K562 (cell line): ENCODE measurements at regions not wholly inside any gene's neighbourhood (a gene's known extent, or its start where the extent isn't known, plus 50 kb on each side); places are given as distances from the start of the nearest gene placed in this dataset.

Source experiments
- ATAC-seq: fragments of 200-7000 bp; cut with Tn5 transposase; 3 replicates; pipeline ENCODE4 v1.9.1; 2020; ENCODE audit warnings: moderate library complexity
- BruUV-seq: library from RNA; stranded (reverse); fragments of 400-500 nt; replicated peaks from 2 replicates; lab custom pipeline; 2021; lab: Mats Ljungman, UMichigan
- CTCF ChIA-PET: fragments of 300-600 bp; formaldehyde crosslinking; extraction: SDS; loops from one replicate; lab custom pipeline; 2021; ENCODE audit warnings: low intra/inter-chr PET ratio; lab: Yijun Ruan, JAX
- POLR2A ChIA-PET: fragments of 300-600, 350-650 bp; sonication (Branson Sonifier 250); formaldehyde crosslinking; extraction: SDS; loops from one replicate; lab custom pipeline; 2021; ENCODE audit warnings: antibody characterized with exemption, inconsistent platforms; lab: Yijun Ruan, JAX
- DNase-seq, 4 experiments: peaks; one replicate each; pipeline versions ENCODE4 v3.0.0 to v3.0.0-alpha.2; 2011 to 2018; ENCODE audit warnings: low spot score in 3 of 4, mixed read lengths in 3 of 4; ENCODE audit errors: extremely low read depth in 1 of 4
- FAIRE-seq: peaks from 2 replicates; lab custom pipeline; 2011; peaks lifted over from hg19 to GRCh38; lab: Jason Lieb, UNC
- H2AFZ ChIP-seq: 2 replicates; pipeline ENCODE4 v1.6.0; 2011; ENCODE audit warnings: low read depth, low read length, control low read depth, inconsistent platforms
- H3K27ac ChIP-seq: fragments of 200-600 bp; 3 replicates; pipeline ENCODE4 v1.8.0; 2011; ENCODE audit warnings: low read depth, mild to moderate bottlenecking, control low read depth, inconsistent platforms, low read length, moderate library complexity, mixed read lengths; ENCODE audit errors: extremely low read depth
- H3K27me3 ChIP-seq, 2 experiments: fragments of 300-600 bp in 1 of 2; 2 replicates in 1 of 2; 3 replicates in 1 of 2; pipeline versions ENCODE4 v1.6.0 to v1.8.0; 2011; ENCODE audit warnings: inconsistent platforms in 2 of 2, low read length in 2 of 2, mild to moderate bottlenecking in 1 of 2, mixed read lengths in 1 of 2, moderate library complexity in 1 of 2; ENCODE audit not compliant: control insufficient read depth in 2 of 2, insufficient read depth in 2 of 2
- H3K36me3 ChIP-seq: fragments of 300-600 bp; 3 replicates; pipeline ENCODE4 v1.8.0; 2011; ENCODE audit warnings: mild to moderate bottlenecking, low read length, inconsistent platforms; ENCODE audit not compliant: control insufficient read depth, insufficient read depth
- H3K4me1 ChIP-seq, 2 experiments: fragments of 200-600 bp in 1 of 2; replicated peaks in 1 of 2; 2 replicates in 1 of 2; 3 replicates in 1 of 2; pipeline versions ENCODE4 v1.5.1 to v1.8.0; 2011; ENCODE audit warnings: inconsistent platforms in 2 of 2, low read length in 2 of 2, mild to moderate bottlenecking in 1 of 2, mixed read lengths in 1 of 2, moderate library complexity in 1 of 2; ENCODE audit not compliant: control insufficient read depth in 2 of 2, insufficient read depth in 2 of 2
- H3K4me2 ChIP-seq: 2 replicates; pipeline ENCODE4 v1.6.1; 2011; ENCODE audit warnings: low read length, control low read depth, inconsistent platforms, mixed read lengths; ENCODE audit not compliant: insufficient read depth
- H3K4me3 ChIP-seq: fragments of 200-600 bp; sonication (generic), shearing (Covaris generic); 2 replicates; pipeline ENCODE4 v1.5.1; 2016; ENCODE audit warnings: control low read depth, inconsistent platforms
- H3K79me2 ChIP-seq: fragments of 200-600 bp; 3 replicates; pipeline ENCODE4 v1.8.0; 2011; ENCODE audit warnings: low read length, inconsistent platforms; ENCODE audit not compliant: control insufficient read depth, insufficient read depth
- H3K9ac ChIP-seq, 2 experiments: 2 replicates each; pipeline versions ENCODE4 v1.6.0 to v1.6.1; 2011; ENCODE audit warnings: low read depth in 2 of 2, low read length in 2 of 2, control low read depth in 1 of 2, inconsistent platforms in 1 of 2, mild to moderate bottlenecking in 1 of 2, mixed read lengths in 1 of 2; ENCODE audit not compliant: insufficient read depth in 1 of 2
- H3K9me1 ChIP-seq: one replicate; pipeline ENCODE4 v1.6.0; 2011; ENCODE audit warnings: inconsistent platforms, mild to moderate bottlenecking, low read length, moderate library complexity; ENCODE audit not compliant: control insufficient read depth, insufficient read depth
- H3K9me3 ChIP-seq: replicated peaks from 2 replicates; pipeline ENCODE4 v1.5.1; 2011; ENCODE audit warnings: low read depth, low read length, inconsistent platforms; ENCODE audit not compliant: control insufficient read depth, insufficient read depth
- H4K20me1 ChIP-seq: replicated peaks from 2 replicates; pipeline ENCODE4 v1.6.1; 2011; ENCODE audit warnings: low read length, inconsistent platforms, mixed read lengths; ENCODE audit not compliant: control insufficient read depth, insufficient read depth
- BCOR ChIP-seq: fragments of 450-650 bp; IDR thresholded peaks from 2 replicates; pipeline ENCODE4 v1.6.1; 2016
- CHD4 ChIP-seq: fragments of 200-600 bp; sonication (generic); IDR thresholded peaks from 3 replicates; pipeline ENCODE4 v1.6.1; 2012; ENCODE audit warnings: low read depth, mild to moderate bottlenecking, mixed read lengths, low read length, inconsistent platforms; ENCODE audit not compliant: insufficient read depth, insufficient replicate concordance, poor library complexity, severe bottlenecking
- CTBP1 ChIP-seq: fragments of 450-650 bp; IDR thresholded peaks from 2 replicates; pipeline ENCODE4 v1.6.1; 2016; ENCODE audit warnings: borderline replicate concordance
- EHMT2 ChIP-seq: fragments of 450-650 bp; IDR thresholded peaks from 2 replicates; pipeline ENCODE4 v1.6.1; 2018; ENCODE audit warnings: antibody characterized with exemption
- EP300 ChIP-seq: IDR thresholded peaks from 2 replicates; pipeline ENCODE4 v1.6.1; 2012; ENCODE audit warnings: low read length, improper control_type of control experiment
- FOXK1 ChIP-seq: sonication (generic); formaldehyde crosslinking; IDR thresholded peaks from 2 replicates; pipeline ENCODE4 v1.8.0; 2022; ENCODE audit warnings: missing genetic modification reagents, mild to moderate bottlenecking, borderline replicate concordance
- GABPA ChIP-seq: fragments of 200-800 bp; sonication (Bioruptor generic); conservative IDR thresholded peaks from 2 replicates; pipeline ENCODE4 v1.6.1; 2016; ENCODE audit warnings: low read depth, missing genetic modification characterization, missing compliant biosample characterization
- HMG20B ChIP-seq: fragments of 250-450 bp; sonication (Bioruptor Pico); IDR thresholded peaks from 2 replicates; pipeline ENCODE4 v1.5.0; 2021; ENCODE audit warnings: mild to moderate bottlenecking
- IFI16 ChIP-seq: fragments of 250-450 bp; sonication (Bioruptor Pico); IDR thresholded peaks from 2 replicates; pipeline ENCODE4 v2.1.2; 2022; ENCODE audit warnings: mild to moderate bottlenecking, inconsistent platforms
- KDM2B ChIP-seq: fragments of 250-450 bp; sonication (Bioruptor Pico); IDR thresholded peaks from 2 replicates; pipeline ENCODE4 v1.8.0; 2021; ENCODE audit warnings: mild to moderate bottlenecking, moderate library complexity
- KLF1 ChIP-seq: fragments of 450-650 bp; IDR thresholded peaks from 2 replicates; pipeline ENCODE4 v1.6.1; 2016; ENCODE audit warnings: missing genetic modification characterization, missing compliant biosample characterization
- MBD1 ChIP-seq: fragments of 250-450 bp; sonication (Bioruptor Pico); IDR thresholded peaks from 2 replicates; pipeline ENCODE4 v1.8.0; 2022; ENCODE audit warnings: inconsistent platforms
- PURB ChIP-seq: sonication (generic); formaldehyde crosslinking; IDR thresholded peaks from 2 replicates; pipeline ENCODE4 v1.9.0; 2021; ENCODE audit warnings: low read depth, mild to moderate bottlenecking, missing genetic modification reagents
- RBM14 ChIP-seq: fragments of 200-400 bp; formaldehyde crosslinking; IDR thresholded peaks from 2 replicates; pipeline ENCODE4 v1.6.1; 2018; ENCODE audit warnings: low read depth, mild to moderate bottlenecking, low read length, moderate library complexity, borderline replicate concordance; ENCODE audit not compliant: insufficient read depth
- RBM25 ChIP-seq: fragments of 200-400 bp; formaldehyde crosslinking; IDR thresholded peaks from 2 replicates; pipeline ENCODE4 v1.6.1; 2018; ENCODE audit warnings: low read length, low read depth, moderate library complexity; ENCODE audit not compliant: severe bottlenecking
- SNIP1 ChIP-seq: fragments of 450-650 bp; IDR thresholded peaks from 2 replicates; pipeline ENCODE4 v1.7.1; 2017; ENCODE audit warnings: low read depth, mild to moderate bottlenecking
- ZBTB7A ChIP-seq: IDR thresholded peaks from 2 replicates; pipeline ENCODE4 v1.6.1; 2011; ENCODE audit warnings: low read depth, mild to moderate bottlenecking, low read length, moderate library complexity, borderline replicate concordance; ENCODE audit not compliant: control insufficient read depth
- ZNF143 ChIP-seq: sonication (generic); formaldehyde crosslinking; IDR thresholded peaks from 2 replicates; pipeline ENCODE4 v1.9.0; 2022; ENCODE audit warnings: mild to moderate bottlenecking, missing genetic modification reagents
- WGBS: fragments of 100-300 bp; shearing (Covaris generic); methylation state at CpG from one replicate; pipeline ENCODE4 v1.1.6; 2016; ENCODE audit warnings: low coverage, mixed read lengths; ENCODE audit not compliant: insufficient coverage; ENCODE audit errors: missing lambda C conversion rate; 5-methylcytosine and 5-hydroxymethylcytosine counted together
- in situ Hi-C: fragments of 300-500 bp; cut with MboI; formaldehyde crosslinking; loops from 4 replicates; pipeline ENCODE4 v1.15.0; 2018; ENCODE audit warnings: inconsistent platforms, mixed read lengths
- intact Hi-C: fragments of 100-400 bp; cut with micrococcal nuclease; formaldehyde crosslinking; loops from 2 replicates; pipeline ENCODE4 v1.14.2; 2022

DNA sequence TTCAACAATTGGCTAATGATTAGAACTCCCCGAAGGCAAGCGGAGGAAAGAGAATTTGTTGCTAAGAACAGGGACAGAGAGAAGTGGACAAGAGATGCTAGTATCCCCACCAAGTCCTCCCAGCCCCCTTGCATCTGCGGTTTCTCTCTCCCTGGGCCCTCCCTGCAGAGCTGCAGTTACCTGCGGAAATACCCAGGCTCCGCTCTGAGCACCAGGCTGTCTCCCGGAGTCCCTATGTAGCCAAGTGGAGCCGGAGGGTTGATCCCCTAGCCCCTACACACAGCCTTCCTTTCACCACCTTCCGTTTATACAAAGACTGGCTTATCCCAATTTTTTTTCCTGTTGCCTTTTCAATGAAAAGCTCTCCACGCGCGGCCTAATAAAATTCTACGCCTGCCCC is 834.4 kb downstream of the KCNJ2 start (continued):
- TF ChIP-seq CHD4 = no peak
- no peak for TF ChIP-seq RBM25
- TF ChIP-seq, all 486 proteins: peak for 0

DNA sequence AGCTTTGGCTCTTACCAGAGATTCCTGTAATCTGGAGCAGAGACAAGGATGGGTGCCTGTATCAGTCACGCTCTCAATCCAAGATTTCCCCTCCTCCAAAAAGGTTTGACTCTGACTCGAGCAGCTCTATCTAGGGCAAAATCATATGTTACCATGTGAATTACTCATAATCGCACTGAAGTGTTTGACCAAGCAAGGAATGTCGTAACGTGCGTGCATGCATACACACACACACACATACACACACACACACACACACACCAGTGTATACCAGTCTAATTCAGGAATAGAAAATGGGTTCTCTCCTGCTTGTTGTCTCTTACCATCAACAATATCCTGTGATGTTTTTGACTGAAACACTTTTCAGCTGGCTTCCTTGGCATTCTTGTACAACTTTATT is 835.1 kb downstream of the KCNJ2 start:
- no peak overlapping the region for H2AFZ ChIP-seq
- no peaks in the 10 kb centered on the region for H3K79me2 ChIP-seq
- no peak for FAIRE-seq
- no peaks in the 10 kb centered on the region for H3K36me3 ChIP-seq
- no peaks in the 10 kb centered on the region for H3K9me1 ChIP-seq
- no peaks in the 10 kb centered on the region for H3K27me3 ChIP-seq
- H3K9ac ChIP-seq = no peak overlapping the region
- CTCF ChIA-PET = no interaction called here
- no peak overlapping the region for H3K4me2 ChIP-seq
- WGBS = 0% methylated on average over 6 of the region's 6 CpGs
- H4K20me1 ChIP-seq = no peaks in the 10 kb centered on the region
- H3K4me3 ChIP-seq = no peak overlapping the region
- BruUV-seq = no TSS peak
- in situ Hi-C loops = no loop called here
- TF ChIP-seq EHMT2 = no peak
- no peak for TF ChIP-seq GABPA (tag)
- no peak for TF ChIP-seq BCOR
- no peak for TF ChIP-seq ZNF143
- no peak for TF ChIP-seq EP300
- no peak for TF ChIP-seq RBM14
- TF ChIP-seq KLF1 = no peak
- no peak for TF ChIP-seq CTBP1
- TF ChIP-seq SNIP1 = no peak
- no peak for TF ChIP-seq MBD1 (CRISPR knock-in tag)
- no peak for TF ChIP-seq FOXK1 (CRISPR knock-in tag)
- no peak for TF ChIP-seq IFI16 (CRISPR knock-in tag)
- no peak for TF ChIP-seq ZBTB7A
- no peak for TF ChIP-seq PURB (CRISPR knock-in tag)
- no peak for TF ChIP-seq KDM2B (CRISPR knock-in tag)
- TF ChIP-seq HMG20B = no peak
- TF ChIP-seq, all 486 proteins: peak for 0
- DNase-seq = no peak
- no peak for ATAC-seq
- POLR2A ChIA-PET = no interaction called here
- intact Hi-C loops = no loop called here
- Histone ChIP-seq H3K4me1 (no peaks in the 10 kb centered on the region), H3K9me3 (no peaks in the 10 kb centered on the region; the same call in 1 of the 2 replicates), H3K27ac (no peak overlapping the region)
